ENCODE measurements at regions not wholly inside any gene's neighbourhood (a gene's known extent, or its start where the extent isn't known, plus 50 kb on each side); places are given as distances from the start of the nearest gene placed in this dataset.

GRCh38 chr2:18156421-18156820 lies 278.0 kb downstream of the KCNS3 start:
- no peak for ATAC-seq (ENCODE audit: low read depth)
- H3K27ac Mint-ChIP-seq: no peak overlapping the region

DNA sequence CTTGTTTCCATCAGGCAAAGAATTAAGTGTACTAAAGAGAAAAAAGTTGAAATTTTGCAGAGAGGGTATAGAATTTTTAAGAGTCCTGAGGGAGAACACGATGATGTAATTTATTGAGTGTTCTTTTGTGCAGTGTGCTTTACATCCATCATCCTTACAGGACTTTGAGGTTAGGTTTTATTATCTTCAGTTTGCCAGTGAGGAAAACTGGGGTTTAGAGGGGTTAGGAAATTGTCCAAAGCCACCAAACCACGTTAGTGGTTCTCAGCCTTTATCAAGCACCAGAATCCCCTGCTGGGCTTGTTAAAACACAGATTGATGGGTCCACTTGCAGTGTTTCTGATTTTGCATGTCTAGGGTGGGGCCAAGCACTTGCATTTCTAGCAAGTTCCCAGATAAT lies 277.5 kb downstream of the KCNS3 start:
- H3K4me2 ChIP-seq (replicated peaks; ENCODE audit: low read depth, low read length, poor library complexity, severe bottlenecking): no peak overlapping the region
- no peaks in the 10 kb centered on the region for H3K27me3 ChIP-seq (replicated peaks in 1 of 4; ENCODE audit: control extremely low read depth in 1 of 4, control insufficient read depth in 3 of 4, insufficient read depth in 4 of 4, low read length in 3 of 4)
- no peak for ATAC-seq (ENCODE audit: low read depth)
- no peak overlapping the region for H3K9ac ChIP-seq (ENCODE audit: low read length)
- H3K4me1 ChIP-seq (ENCODE audit: control insufficient read depth in 2 of 2, insufficient read depth in 2 of 2, low read length in 2 of 2): no peaks in the 10 kb centered on the region
- intact Hi-C loops (cut with micrococcal nuclease): no loop called here
- no peaks in the 10 kb centered on the region for H3K9me3 ChIP-seq (ENCODE audit: control extremely low read depth in 1 of 3, control insufficient read depth in 2 of 3, insufficient read depth in 1 of 3, low read length in 2 of 3)
- H2AFZ ChIP-seq (ENCODE audit: insufficient read depth, low read depth, low read length, poor library complexity, severe bottlenecking): no peak overlapping the region
- no peak overlapping the region for H3K4me3 Mint-ChIP-seq
- no peak overlapping the region for H3K27ac Mint-ChIP-seq
- H3K4me1 Mint-ChIP-seq: no peaks in the 10 kb centered on the region
- TF ChIP-seq CTCF (IDR thresholded peaks at IDR 0.05) (no peak), EZH2 (IDR thresholded peaks at IDR 0.05; ENCODE audit: borderline replicate concordance, insufficient read depth, low read depth, low read length, poor library complexity, severe bottlenecking) (no peak)
- no peaks in the 10 kb centered on the region for H3K79me2 ChIP-seq (ENCODE audit: control insufficient read depth, insufficient read depth, low read length)
- no peak overlapping the region for H3K27ac ChIP-seq (ENCODE audit: low read length in 2 of 2)
- CTCF ChIA-PET: no interaction called here
- no peaks in the 10 kb centered on the region for H4K20me1 ChIP-seq (ENCODE audit: control insufficient read depth, insufficient read depth, low read length, poor library complexity, severe bottlenecking)
- no peak for DNase-seq
- H3K9me3 Mint-ChIP-seq (ENCODE audit: insufficient read depth): no peaks in the 10 kb centered on the region
- WGBS (ENCODE audit: insufficient coverage): no CpG with 5 or more reads among the region's 2 CpGs
- POLR2A ChIA-PET: no interaction called here
- H3K27me3 Mint-ChIP-seq: peaks cover 7% of the 10 kb centered on the region
- no peak overlapping the region for H3K4me3 ChIP-seq (ENCODE audit: control extremely low read depth in 1 of 5, extremely low read depth in 1 of 5, insufficient read depth in 1 of 5, low read depth in 2 of 5, low read length in 4 of 5)
- H3K36me3 ChIP-seq (replicated peaks in 1 of 2; ENCODE audit: control extremely low read depth in 1 of 2, control insufficient read depth in 1 of 2, extremely low read depth in 1 of 2, insufficient read depth in 2 of 2, low read length in 1 of 2): no peaks in the 10 kb centered on the region

More at GRCh38 chr2:18156421-18156820, 278.0 kb downstream of the KCNS3 start:
- no peak overlapping the region for H3K4me3 ChIP-seq (ENCODE audit: control extremely low read depth in 1 of 5, extremely low read depth in 1 of 5, insufficient read depth in 1 of 5, low read depth in 2 of 5, low read length in 4 of 5)
- Mint-ChIP-seq H3K4me1 (no peaks in the 10 kb centered on the region), H3K27me3 (peaks cover 4% of the 10 kb centered on the region), H3K4me3 (no peak overlapping the region), H3K9me3 (ENCODE audit: insufficient read depth) (no peaks in the 10 kb centered on the region)
- H4K20me1 ChIP-seq (ENCODE audit: control insufficient read depth, insufficient read depth, low read length, poor library complexity, severe bottlenecking): no peaks in the 10 kb centered on the region
- WGBS (ENCODE audit: insufficient coverage): 100% methylated on average over 1 of the region's 2 CpGs
- ChIA-PET POLR2A (no interaction called here), CTCF (no interaction called here)
- H3K4me1 ChIP-seq (ENCODE audit: control insufficient read depth in 2 of 2, insufficient read depth in 2 of 2, low read length in 2 of 2): no peaks in the 10 kb centered on the region
- no peak overlapping the region for H3K27ac ChIP-seq (ENCODE audit: low read length in 2 of 2)
- no peaks in the 10 kb centered on the region for H3K36me3 ChIP-seq (replicated peaks in 1 of 2; ENCODE audit: control extremely low read depth in 1 of 2, control insufficient read depth in 1 of 2, extremely low read depth in 1 of 2, insufficient read depth in 2 of 2, low read length in 1 of 2)
- no peak overlapping the region for H2AFZ ChIP-seq (ENCODE audit: insufficient read depth, low read depth, low read length, poor library complexity, severe bottlenecking)
- intact Hi-C loops (cut with micrococcal nuclease): no loop called here
- DNase-seq: no peak
- H3K4me2 ChIP-seq (replicated peaks; ENCODE audit: low read depth, low read length, poor library complexity, severe bottlenecking): no peak overlapping the region
- H3K27me3 ChIP-seq (replicated peaks in 1 of 4; ENCODE audit: control extremely low read depth in 1 of 4, control insufficient read depth in 3 of 4, insufficient read depth in 4 of 4, low read length in 3 of 4): no peaks in the 10 kb centered on the region
- H3K9me3 ChIP-seq (ENCODE audit: control extremely low read depth in 1 of 3, control insufficient read depth in 2 of 3, insufficient read depth in 1 of 3, low read length in 2 of 3): no peaks in the 10 kb centered on the region
- H3K9ac ChIP-seq (ENCODE audit: low read length): no peak overlapping the region
- no peak for TF ChIP-seq CTCF (IDR thresholded peaks at IDR 0.05)
- TF ChIP-seq EZH2 (IDR thresholded peaks at IDR 0.05; ENCODE audit: borderline replicate concordance, insufficient read depth, low read depth, low read length, poor library complexity, severe bottlenecking): no peak
- H3K79me2 ChIP-seq (ENCODE audit: control insufficient read depth, insufficient read depth, low read length): no peaks in the 10 kb centered on the region

Data from B cell (primary cell).